BLaER1 (cell line): ENCODE measurements at regions not wholly inside any gene's neighbourhood (a gene's known extent, or its start where the extent isn't known, plus 50 kb on each side); places are given as distances from the start of the nearest gene placed in this dataset.

Experiments used
- H3K27ac ChIP-seq: shearing (Covaris generic); formaldehyde crosslinking; 2 replicates; pipeline ENCODE4 v1.8.1; 2022
- H3K27me3 ChIP-seq: shearing (Covaris generic); formaldehyde crosslinking; 2 replicates; pipeline ENCODE4 v1.8.1; 2022
- H3K36me3 ChIP-seq: shearing (Covaris generic); formaldehyde crosslinking; 2 replicates; pipeline ENCODE4 v1.8.1; 2022
- H3K4me1 ChIP-seq: shearing (Covaris generic); formaldehyde crosslinking; 2 replicates; pipeline ENCODE4 v1.8.1; 2022
- H3K4me2 ChIP-seq: shearing (Covaris generic); formaldehyde crosslinking; 2 replicates; pipeline ENCODE4 v1.8.1; 2022
- H3K4me3 ChIP-seq: shearing (Covaris generic); formaldehyde crosslinking; 2 replicates; pipeline ENCODE4 v1.8.1; 2022
- H3K9ac ChIP-seq: shearing (Covaris generic); formaldehyde crosslinking; 2 replicates; pipeline ENCODE4 v1.8.1; 2022
- H3K9me3 ChIP-seq: shearing (Covaris generic); formaldehyde crosslinking; 2 replicates; pipeline ENCODE4 v1.8.1; 2022
- H4K20me1 ChIP-seq: shearing (Covaris generic); formaldehyde crosslinking; 2 replicates; pipeline ENCODE4 v1.8.1; 2022
- Cebpa-rat ChIP-seq: shearing (Covaris generic); IDR thresholded peaks from 2 replicates; pipeline ENCODE4 v1.8.1; 2022

GRCh38 chr2:224264259-224264658, 137.6 kb downstream of the FAM124B start:
- H3K27ac ChIP-seq = no peak overlapping the region
- H3K4me1 ChIP-seq = peaks cover 6% of the 10 kb centered on the region; the same call in 1 of the 2 replicates
- H3K9me3 ChIP-seq = no peaks in the 10 kb centered on the region
- H3K4me3 ChIP-seq = no peak overlapping the region
- H3K4me2 ChIP-seq = no peak overlapping the region
- no peak for TF ChIP-seq Cebpa-rat
- no peak overlapping the region for H3K9ac ChIP-seq
- no peaks in the 10 kb centered on the region for H3K36me3 ChIP-seq
- no peaks in the 10 kb centered on the region for H4K20me1 ChIP-seq
- H3K27me3 ChIP-seq = no peaks in the 10 kb centered on the region

DNA sequence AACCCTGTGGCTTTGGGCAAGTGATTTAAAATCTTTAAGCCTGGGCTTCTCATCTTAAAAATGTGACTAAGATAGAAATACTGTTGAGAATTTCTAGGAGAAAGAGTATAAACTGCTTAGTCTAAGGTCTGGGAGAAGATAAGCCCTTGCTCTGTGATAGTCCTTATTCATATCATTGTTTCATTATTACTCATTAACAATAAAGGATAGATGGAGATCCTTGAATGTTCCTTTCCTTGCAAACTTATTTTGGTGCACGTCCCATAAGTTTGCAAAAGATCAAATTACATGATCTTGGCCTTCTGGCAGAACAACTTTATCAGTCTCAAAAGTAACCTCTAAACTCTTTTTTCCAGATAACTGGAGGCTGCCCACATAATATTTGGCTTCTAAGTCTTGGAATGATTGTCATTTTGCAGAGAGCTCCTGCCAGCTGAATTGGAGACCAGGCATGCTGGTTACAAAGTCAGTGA, 138.3 kb downstream of the FAM124B start:
- Histone ChIP-seq H3K9me3 (no peaks in the 10 kb centered on the region), H3K27ac (no peak overlapping the region), H3K4me1 (peaks cover 6% of the 10 kb centered on the region; the same call in 1 of the 2 replicates), H4K20me1 (no peaks in the 10 kb centered on the region), H3K4me2 (no peak overlapping the region), H3K9ac (no peak overlapping the region), H3K4me3 (no peak overlapping the region), H3K27me3 (no peaks in the 10 kb centered on the region), H3K36me3 (no peaks in the 10 kb centered on the region)
- no peak for TF ChIP-seq Cebpa-rat

DNA sequence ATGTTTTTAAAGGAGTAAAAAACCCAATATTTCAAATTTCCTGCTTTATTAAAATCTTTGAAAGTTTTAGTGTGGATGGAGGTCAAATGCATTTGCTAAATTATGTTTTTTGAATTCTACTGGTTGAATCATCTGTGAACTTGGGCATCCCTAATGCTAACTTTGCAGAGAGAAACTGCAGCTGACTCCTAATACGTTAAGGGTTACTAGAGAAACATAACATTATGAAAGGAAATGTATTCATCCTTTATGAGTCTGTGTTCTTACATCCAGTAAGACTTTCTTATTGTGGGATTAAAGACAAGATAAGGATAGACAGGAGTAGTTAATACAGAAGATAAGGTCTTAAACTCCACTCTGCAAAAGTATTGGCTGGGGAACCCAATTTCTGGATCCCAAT, 140.6 kb downstream of the FAM124B start:
- H3K27ac ChIP-seq = no peak overlapping the region

GRCh38 chr2:224260372-224261020, 141.4 kb downstream of the FAM124B start:
- H3K9me3 ChIP-seq = no peaks in the 10 kb centered on the region
- H3K36me3 ChIP-seq = no peaks in the 10 kb centered on the region
- H3K4me3 ChIP-seq = no peak overlapping the region
- H3K27ac ChIP-seq = no peak overlapping the region
- no peaks in the 10 kb centered on the region for H3K27me3 ChIP-seq
- no peak overlapping the region for H3K4me2 ChIP-seq
- TF ChIP-seq Cebpa-rat = no peak
- H3K4me1 ChIP-seq = no peaks in the 10 kb centered on the region
- no peak overlapping the region for H3K9ac ChIP-seq
- no peaks in the 10 kb centered on the region for H4K20me1 ChIP-seq

More for the DNA sequence above, 140.6 kb downstream of the FAM124B start:
- Histone ChIP-seq H4K20me1 (no peaks in the 10 kb centered on the region), H3K9ac (no peak overlapping the region), H3K36me3 (no peaks in the 10 kb centered on the region), H3K27me3 (no peaks in the 10 kb centered on the region), H3K9me3 (no peaks in the 10 kb centered on the region), H3K4me3 (no peak overlapping the region), H3K4me1 (no peaks in the 10 kb centered on the region), H3K4me2 (no peak overlapping the region)
- no peak for TF ChIP-seq Cebpa-rat

- Histone ChIP-seq H3K36me3 (no peaks in the 10 kb centered on the region), H4K20me1 (no peaks in the 10 kb centered on the region)
Measured at GRCh38 chr2:224259831-224260230, 142.1 kb downstream of the FAM124B start.

DNA sequence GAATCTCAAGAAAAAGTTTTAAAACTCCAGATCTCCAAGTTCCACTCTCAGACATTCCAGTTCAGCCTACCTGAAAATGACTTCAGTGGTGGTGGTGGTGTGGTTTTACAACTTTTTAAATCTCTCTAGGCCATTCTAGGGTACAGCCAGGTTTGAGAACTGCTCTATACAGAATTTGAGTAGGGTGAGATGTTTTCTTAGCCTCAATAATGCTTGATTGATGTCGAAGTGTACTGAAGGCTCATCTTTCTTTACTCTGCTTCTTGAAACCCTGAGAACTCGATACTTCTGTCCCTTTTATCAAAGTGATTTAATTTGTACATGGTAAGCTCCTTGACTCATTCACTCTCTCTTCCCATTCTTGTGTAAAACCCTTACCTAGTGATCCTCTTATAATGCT, 143.8 kb downstream of the FAM124B start:
- H3K27ac ChIP-seq = no peak overlapping the region
- no peak overlapping the region for H3K4me3 ChIP-seq
- H3K4me1 ChIP-seq = no peaks in the 10 kb centered on the region
- no peaks in the 10 kb centered on the region for H4K20me1 ChIP-seq
- TF ChIP-seq Cebpa-rat = no peak
- H3K36me3 ChIP-seq = no peaks in the 10 kb centered on the region
- H3K9me3 ChIP-seq = no peaks in the 10 kb centered on the region
- H3K4me2 ChIP-seq = no peak overlapping the region
- no peaks in the 10 kb centered on the region for H3K27me3 ChIP-seq
- no peak overlapping the region for H3K9ac ChIP-seq

More at GRCh38 chr2:224259831-224260230, 142.1 kb downstream of the FAM124B start:
- Histone ChIP-seq H3K27ac (no peak overlapping the region), H3K4me3 (no peak overlapping the region), H3K4me1 (no peaks in the 10 kb centered on the region), H3K4me2 (no peak overlapping the region), H3K9ac (no peak overlapping the region), H3K27me3 (no peaks in the 10 kb centered on the region), H3K9me3 (no peaks in the 10 kb centered on the region)
- TF ChIP-seq Cebpa-rat = no peak

DNA sequence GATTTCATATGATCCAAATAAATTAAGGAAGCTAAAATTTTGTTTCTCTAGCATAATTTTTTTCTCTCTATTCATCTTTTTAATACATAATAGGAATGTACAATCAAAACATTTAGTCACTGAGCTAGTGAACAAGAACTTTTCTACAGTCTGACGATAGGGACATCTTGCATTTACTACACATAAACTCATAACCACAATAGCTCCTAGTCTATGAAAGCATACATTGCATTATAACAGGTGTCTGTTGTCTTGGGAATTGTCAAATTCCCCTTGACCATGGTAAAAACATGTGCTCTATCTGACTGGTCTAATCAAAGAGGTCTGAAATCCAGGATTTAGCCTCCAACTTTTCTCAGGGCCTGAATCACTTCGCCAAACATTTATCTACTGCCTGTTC, 144.8 kb downstream of the FAM124B start:
- no peak overlapping the region for H3K9ac ChIP-seq
- no peaks in the 10 kb centered on the region for H3K27me3 ChIP-seq
- TF ChIP-seq Cebpa-rat = no peak
- no peaks in the 10 kb centered on the region for H3K4me1 ChIP-seq
- H3K4me3 ChIP-seq = no peak overlapping the region
- H3K36me3 ChIP-seq = no peaks in the 10 kb centered on the region
- H3K4me2 ChIP-seq = no peak overlapping the region
- no peaks in the 10 kb centered on the region for H4K20me1 ChIP-seq
- H3K9me3 ChIP-seq = no peaks in the 10 kb centered on the region
- H3K27ac ChIP-seq = no peak overlapping the region

DNA sequence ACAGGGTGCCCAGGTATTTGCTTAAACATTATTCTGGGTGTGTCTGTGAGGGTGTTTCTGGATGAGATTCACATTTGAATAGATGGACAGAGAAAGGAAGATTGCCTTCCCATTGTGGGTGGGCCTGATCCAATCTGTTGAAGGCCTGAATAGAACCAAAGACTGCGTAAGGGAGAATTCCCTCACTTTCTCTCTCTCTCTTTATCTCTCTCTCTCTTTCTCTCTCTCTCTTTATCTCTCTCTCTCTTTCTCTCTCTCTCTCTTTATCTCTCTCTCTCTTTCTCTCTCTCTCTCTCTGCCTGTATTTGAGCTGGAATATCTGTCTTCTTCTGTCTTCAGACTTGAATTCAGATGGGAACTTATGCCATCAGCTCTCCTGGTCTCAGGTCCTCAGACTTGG, 148.4 kb downstream of the FAM124B start:
- Histone ChIP-seq H3K36me3 (no peaks in the 10 kb centered on the region), H3K4me2 (no peak overlapping the region), H3K4me3 (no peak overlapping the region), H4K20me1 (no peaks in the 10 kb centered on the region), H3K4me1 (no peaks in the 10 kb centered on the region), H3K9me3 (no peaks in the 10 kb centered on the region), H3K9ac (no peak overlapping the region), H3K27ac (no peak overlapping the region), H3K27me3 (no peaks in the 10 kb centered on the region)
- no peak for TF ChIP-seq Cebpa-rat

DNA sequence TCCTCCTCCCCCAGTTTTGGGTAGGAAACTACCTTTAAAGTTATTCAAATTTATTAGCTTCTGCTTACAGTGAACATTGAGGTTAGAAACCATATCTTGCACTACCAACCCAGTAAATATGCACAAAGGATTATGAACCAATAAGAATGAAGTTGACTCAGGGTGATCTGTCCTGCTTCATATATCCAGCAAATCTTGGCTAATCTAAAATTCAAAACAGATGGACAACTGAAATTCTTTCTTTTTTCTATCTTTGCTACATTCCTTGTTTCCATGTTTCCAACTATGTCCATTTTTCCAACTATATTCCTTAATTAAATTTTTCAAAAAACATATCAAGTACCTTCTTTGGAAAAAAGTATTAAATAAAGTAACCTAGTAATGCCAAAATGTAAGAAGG, 149.3 kb downstream of the FAM124B start:
- H3K4me2 ChIP-seq = no peak overlapping the region
- no peaks in the 10 kb centered on the region for H4K20me1 ChIP-seq
- no peaks in the 10 kb centered on the region for H3K27me3 ChIP-seq

GRCh38 chr2:224248944-224249371, 152.9 kb downstream of the FAM124B start:
- Histone ChIP-seq H3K36me3 (no peaks in the 10 kb centered on the region), H3K4me2 (no peak overlapping the region), H3K9ac (no peak overlapping the region), H3K4me3 (no peak overlapping the region), H3K9me3 (no peaks in the 10 kb centered on the region), H3K4me1 (no peaks in the 10 kb centered on the region), H3K27me3 (no peaks in the 10 kb centered on the region), H3K27ac (no peak overlapping the region), H4K20me1 (no peaks in the 10 kb centered on the region)
- no peak for TF ChIP-seq Cebpa-rat

More for the DNA sequence above, 149.3 kb downstream of the FAM124B start:
- Histone ChIP-seq H3K4me1 (no peaks in the 10 kb centered on the region), H3K9ac (no peak overlapping the region), H3K4me3 (no peak overlapping the region), H3K27ac (no peak overlapping the region), H3K9me3 (no peaks in the 10 kb centered on the region), H3K36me3 (no peaks in the 10 kb centered on the region)
- no peak for TF ChIP-seq Cebpa-rat
